ENCODE measurements at regions not wholly inside any gene's neighbourhood (a gene's known extent, or its start where the extent isn't known, plus 50 kb on each side); places are given as distances from the start of the nearest gene placed in this dataset.
"Not testable (repeated sequence)": the region's sequence is repeated elsewhere in the genome, so short reads cannot be mapped to it uniquely, and the experiment has no call there.

DNA sequence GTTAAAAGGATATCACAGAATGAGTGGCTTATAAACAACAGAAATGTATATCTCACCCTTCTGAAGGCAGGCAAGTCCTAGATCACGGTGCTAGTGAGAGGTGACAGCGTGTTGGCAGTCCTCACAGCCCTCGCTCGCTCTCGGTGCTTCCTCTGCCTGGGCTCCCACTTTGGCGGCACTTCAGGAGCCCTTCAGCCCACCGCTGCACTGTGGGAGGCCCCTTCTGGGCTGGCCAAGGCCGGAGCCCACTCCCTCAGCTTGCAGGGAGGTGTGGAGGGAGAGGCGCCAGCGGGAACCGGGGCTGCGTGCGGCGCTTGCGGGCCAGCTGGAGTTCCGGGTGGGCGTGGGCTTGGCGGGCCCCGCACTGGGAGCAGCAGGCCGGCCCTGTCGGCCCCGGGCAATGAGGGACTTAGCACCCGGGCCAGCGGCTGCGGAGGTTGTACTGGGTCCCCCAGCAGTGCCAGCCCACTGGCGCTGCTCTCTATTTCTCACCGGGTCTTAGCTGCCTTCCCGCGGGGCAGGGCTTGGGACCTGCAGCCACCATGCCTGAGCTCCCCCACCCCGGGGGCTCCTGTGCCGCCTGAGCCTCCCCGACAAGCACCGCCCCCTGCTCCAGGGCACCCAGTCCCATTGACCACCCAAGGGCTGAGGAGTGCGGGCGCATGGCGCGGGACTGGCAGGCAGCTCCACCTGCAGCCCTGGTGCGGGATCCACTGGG, 778.1 kb downstream of the DIPK2A start:
- not testable (repeated sequence) for DNase-seq (ENCODE audit: low spot score)

DNA sequence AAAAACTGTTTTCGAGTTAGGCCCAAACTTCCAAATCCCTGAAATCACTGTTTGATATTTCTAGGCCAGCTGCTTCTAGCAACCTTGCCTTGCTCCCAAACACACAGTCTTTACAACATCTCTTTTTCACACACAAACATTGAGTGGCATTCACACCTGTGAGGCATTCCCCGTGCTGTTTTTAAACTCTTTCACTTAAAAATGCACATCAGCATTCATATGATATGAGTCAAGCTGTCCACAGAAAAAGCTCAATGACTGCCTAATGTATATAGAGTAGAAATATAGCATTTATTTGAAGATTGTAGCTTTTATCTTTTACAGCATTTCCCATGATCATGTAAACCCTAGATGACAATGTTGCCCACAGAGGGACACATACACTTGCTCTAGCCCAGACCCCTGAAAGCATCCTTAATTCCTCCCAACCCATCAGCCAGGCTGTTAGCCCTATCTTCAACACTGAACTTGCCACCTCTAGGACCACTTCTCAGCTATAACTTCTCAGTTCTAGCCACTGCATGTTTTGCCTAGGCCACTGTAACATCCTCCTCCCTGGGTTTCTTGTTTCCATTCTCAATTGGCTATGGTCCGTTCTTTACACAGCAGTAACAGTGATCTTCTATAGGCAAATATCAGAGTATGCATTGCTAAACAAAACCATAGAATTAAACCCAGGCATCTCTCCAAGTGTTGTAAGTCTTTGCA, 782.6 kb downstream of the DIPK2A start:
- DNase-seq (ENCODE audit: low spot score) = no peak

DNA sequence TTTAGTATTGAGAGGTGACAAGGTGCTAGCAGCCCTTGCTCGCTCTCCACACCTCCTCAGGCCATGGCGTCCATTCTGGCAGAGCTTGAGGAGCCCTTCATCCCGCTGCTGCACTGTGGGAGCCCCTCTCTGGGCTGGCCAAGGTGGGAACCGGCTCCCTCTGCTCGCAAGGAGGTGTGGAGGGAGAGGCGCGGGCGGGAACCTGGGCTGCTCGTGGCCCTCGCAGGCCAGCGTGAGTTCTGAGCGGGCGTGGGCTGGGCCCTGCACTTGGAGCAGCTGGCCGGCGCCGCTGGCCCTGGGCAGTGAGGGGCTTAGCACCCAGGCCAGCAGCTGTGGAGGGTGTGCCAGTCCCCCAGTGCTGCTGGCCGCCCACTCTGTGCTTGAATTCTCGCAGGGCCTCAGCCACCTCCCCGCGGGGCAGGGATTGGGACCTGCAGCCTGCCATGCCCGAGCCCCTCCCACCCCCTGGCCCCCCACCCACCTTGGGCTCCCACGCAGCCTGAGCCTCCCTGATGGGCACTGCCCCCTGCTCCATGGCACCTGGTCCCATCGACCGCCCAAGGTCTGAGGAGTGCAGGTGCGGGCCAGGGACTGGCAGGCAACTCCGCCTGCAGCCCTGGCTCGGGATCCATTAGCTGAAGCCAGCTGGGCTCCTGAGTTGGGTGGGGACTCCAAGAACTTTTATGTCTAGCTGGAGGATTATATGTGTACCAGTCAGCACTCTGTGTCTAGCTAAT, 785.2 kb downstream of the DIPK2A start:
- DNase-seq (ENCODE audit: low spot score) = no peak

DNA sequence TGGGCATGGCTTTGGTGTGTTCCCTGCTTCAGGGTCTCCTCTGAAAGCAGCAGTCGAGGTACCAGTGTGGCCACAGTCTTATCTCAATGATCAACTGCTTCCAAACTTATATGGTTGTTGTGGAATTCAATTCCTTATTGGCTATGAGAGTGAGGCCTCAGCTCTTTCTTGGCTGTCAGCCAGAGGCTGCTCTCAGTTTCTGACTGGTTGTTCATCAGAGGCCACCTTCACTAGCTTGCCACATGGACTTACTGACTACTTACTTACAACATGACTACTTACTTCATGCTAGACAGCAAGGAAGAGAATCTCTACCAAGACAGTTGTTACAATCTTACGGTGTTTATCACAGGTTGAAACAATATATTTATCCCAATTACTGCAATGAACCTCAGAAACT, 789.2 kb downstream of the DIPK2A start:
- DNase-seq (ENCODE audit: low spot score) = no peak

DNA sequence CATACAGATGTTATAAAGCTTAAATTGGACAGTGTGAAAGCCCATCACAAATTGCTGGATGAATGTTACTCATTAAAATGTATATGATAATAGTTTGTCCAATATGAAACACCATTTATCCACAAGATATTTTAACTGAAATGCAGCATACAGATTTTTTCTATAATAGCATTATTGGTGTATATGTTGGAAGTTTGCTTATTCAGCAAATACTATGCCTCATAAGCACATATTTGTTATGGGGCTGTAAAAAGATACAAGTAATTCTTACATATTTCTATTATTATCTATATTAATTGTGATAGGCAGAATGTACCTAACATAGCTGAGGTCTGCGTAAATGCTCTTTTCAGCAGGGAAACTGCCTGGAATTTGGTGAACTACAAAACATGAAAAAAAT, 790.5 kb downstream of the DIPK2A start:
- no peak for DNase-seq (ENCODE audit: low spot score)

DNA sequence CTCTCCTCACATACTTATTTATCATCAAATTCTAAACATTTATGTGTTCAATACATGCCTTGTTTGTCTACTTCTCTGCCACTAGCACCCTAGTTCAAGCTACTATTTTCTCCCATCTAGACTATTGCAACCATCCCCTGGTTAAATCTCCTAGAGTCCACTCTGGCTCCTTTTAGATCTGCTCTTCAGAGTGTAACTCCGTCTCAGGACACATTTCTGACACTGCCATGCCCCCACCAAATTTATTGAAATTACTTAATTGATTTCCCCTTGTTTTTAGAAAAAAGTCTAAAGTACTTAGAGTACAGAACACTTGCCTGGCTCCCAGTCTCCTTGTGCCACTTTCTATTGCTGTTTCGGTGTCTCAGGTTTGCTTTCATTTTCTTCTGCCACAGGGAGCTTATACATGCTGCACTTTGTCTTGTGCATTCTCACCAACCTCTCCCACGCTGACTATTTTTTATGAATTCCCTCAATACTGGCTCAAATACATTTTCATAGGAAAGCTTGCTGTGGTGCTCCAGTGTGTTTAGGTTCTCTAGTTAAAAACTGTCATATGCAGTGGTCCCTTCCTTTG, 792.3 kb downstream of the DIPK2A start:
- DNase-seq (ENCODE audit: low spot score) = peak; percentile 10

DNA sequence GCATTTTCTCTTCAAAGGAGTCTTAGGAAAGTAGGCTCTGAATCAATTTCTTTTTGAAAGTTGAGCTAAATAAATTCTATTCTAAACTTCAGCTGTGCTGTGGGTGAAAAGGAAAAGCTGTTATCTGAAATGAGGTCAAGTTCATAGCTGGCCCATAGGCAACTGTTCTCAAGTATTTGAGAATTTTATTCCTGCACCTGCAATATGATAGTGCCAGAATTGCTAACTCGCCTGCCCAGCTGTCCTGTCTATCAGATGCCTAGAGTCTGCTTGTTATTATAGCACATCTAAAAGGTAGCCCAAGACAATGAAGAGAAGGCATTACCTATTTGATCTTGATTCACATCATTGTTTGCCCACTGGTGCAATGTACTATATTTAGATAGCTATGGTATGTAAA, 798.7 kb downstream of the DIPK2A start:
- no peak for DNase-seq (ENCODE audit: low spot score)

DNA sequence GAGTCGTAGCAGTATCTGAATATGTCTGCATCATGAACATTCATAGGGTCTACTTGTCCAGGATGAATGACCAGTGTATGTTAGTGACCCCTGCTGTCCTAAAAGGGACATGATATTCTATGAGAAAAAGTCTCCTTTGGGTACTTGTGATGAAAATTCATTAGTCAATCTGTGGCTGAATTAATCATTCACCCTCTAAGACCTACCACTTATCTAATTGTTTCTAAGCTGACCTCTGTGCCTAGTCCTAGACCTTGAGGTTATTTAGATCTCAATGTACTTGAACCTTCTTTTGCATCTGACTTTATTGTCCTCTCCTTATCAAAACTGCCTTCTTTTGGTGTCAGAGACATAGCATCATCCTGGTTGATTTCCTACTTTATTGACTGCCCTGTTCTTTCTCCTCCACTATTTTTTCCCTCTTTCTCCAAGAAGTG, 799.3 kb downstream of the DIPK2A start:
- DNase-seq (ENCODE audit: low spot score) = peak; percentile 22

DNA sequence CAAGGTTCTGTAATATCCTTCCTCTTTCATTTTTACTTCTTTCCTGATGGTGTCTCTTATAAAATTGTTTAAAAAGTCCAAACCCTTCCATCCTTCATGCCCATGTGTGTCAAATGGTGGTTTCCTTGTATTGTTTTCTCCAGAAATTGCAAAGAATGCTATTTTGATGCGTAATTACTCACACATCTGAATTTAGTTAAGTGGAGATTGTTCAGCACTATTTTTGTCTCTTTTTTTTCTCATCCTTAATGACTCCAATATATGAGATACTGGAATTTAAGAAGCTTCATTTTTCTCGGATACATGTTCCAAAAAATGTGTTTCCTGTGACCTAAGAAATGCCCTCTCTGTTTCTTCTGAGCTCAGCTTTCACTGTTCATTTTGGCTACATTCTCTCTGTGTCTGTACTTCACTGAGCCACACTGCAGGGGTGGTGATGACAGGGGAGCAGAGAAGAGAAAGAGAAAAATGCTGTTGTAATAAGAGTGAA, 799.8 kb downstream of the DIPK2A start:
- DNase-seq (ENCODE audit: low spot score) = no peak

DNA sequence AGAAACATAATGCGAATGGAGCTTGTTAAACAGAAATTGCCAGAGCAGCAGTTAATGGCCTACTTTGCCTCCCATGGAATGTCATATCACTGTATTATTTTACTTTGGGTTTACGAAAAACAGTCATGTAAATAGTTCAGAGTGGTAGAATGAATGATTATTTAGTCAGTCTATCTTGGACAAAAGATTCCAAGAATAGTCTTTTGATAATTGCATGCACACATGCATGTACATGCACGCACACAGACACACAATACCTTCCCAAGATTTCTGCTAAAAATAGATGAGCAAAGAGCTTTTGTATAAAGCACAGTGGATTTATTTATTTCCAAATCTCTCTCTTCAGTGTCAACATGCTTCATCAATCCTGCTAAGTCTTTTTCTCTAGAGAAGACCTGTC, 800.7 kb downstream of the DIPK2A start:
- DNase-seq (ENCODE audit: low spot score) = no peak

DNA sequence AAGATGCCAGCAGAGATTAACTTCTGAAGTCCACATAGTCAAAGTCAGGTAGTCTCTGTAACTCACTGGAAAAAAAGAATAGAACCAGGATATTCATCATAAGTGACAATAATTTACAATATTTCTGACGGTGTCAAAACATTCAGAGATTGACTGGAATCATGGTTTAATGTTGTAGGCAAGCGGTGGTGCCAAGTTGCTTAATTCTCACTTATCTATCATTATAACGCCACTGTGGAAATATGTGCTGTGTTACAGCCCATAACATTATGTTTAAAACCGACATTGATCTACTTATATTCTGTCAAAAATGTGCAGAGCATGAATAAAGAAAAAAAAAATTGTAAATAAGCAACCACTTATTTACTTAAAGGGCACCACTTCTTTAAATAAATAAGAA, 801.7 kb downstream of the DIPK2A start:
- DNase-seq (ENCODE audit: low spot score) = no peak

DNA sequence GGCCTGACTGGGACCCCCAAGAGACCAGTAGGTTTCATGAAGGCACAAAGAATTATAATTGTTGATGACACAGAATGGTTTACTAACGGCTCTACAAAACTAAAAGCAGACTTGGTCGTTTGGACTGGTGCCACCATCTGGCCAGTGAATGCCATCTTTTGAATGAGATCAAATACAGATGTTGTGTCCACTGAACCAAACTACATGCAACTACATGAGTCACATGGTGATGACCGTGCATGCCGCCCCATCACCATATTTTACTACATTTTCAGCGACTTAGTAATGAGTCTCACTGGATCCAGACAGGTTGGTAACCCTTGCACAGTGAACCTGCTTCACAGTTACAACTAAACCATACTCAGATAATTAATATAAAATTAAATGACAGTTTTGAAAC, 803.3 kb downstream of the DIPK2A start:
- DNase-seq (ENCODE audit: low spot score) = peak; percentile 5

DNA sequence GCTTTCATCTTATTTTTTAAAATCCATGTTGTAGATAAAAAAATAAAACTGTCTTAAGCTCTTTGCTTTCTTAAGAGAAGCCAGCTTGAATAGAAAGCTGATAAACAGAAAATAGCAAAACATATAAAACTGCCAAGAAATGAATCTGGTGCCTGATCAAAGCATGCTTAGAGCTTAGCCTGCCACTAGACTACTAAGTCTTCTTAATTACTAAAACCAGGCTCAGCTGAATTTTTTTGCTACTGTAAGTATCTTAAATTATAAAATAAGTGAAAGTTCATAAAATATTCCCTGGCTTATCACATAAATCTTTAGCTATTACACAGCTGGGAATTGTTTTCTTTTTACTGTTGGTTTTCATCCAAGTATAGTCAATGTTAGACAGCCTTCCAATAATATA, 803.9 kb downstream of the DIPK2A start:
- no peak for DNase-seq (ENCODE audit: low spot score)

DNA sequence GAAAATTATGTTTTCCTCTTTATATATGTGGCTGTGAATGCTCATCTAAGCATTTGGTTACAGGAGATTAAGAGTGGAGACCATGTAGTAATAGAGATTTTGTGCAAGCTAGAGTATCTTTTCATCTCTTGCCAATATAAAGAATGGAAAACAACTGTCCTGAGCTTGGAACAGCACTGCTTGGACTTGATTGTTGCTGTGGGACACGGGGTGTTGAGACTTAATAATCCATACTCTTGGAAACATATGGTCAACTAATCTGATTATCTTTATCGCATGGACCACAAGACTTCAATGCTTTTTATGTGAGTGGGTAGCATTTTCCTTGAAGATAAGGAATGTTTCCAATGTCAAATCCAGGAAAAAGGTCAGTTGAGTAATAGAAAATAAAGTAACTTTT, 806.3 kb downstream of the DIPK2A start:
- no peak for DNase-seq (ENCODE audit: low spot score)

DNA sequence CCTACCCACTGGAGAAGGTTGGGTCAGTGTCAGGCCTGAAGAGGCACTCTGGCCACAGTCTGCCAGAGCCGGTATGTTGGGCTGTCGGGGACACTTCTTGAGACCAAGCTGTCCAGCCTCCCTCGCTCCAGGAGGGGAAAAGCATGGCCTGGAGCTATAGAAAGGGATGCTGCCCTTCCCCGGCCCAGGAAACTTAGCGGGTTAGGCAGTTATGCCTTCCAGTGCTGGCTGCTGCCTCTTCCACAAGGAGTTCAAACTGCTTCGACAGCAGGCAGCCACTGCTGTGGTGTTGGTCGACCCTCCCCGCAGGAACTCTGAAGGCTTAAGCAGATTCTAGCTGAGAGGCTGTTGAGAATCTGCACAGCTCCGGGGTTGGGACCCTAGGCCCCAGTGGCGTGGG, 819.4 kb downstream of the DIPK2A start:
- DNase-seq (ENCODE audit: low spot score) = no peak

DNA sequence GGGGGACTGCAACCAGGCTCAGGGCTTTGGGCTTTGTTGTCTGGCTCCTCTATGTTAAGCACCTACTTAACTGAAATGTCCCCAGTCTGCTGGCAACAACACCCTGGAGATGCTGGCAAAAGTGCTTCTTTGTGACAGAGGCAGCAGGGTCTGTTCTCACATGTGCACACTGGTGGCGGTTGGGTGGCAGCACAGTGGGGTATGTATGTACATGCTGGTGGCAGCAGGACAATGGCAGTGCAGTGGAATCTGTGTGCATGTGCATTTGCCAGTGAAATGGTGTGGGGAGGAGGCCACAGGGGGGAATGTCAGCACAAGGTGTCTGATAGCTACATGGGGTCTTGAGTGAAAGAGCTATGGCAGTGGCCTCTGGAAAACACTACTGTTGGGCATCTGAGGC, 830.3 kb downstream of the DIPK2A start:
- DNase-seq (ENCODE audit: low spot score) = no peak

DNA sequence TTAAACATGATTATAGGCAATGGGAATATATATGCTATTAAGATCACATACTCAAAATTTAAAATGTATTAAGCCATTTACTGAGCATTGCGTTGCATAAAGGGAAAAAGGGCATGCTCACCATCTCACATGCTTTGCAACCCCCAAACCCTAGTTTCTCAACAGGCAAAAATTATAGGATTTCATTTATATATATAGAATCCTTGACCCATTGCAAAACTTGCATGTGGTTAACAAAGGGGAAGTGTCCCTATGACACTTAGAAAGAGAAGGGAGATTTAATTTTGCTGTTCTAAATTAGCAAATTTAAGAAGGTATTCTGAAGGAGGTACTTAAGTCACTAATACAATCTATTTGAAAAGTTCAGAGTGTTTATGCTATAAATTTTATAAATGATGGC, 837.8 kb downstream of the DIPK2A start:
- no peak for DNase-seq (ENCODE audit: low spot score)

DNA sequence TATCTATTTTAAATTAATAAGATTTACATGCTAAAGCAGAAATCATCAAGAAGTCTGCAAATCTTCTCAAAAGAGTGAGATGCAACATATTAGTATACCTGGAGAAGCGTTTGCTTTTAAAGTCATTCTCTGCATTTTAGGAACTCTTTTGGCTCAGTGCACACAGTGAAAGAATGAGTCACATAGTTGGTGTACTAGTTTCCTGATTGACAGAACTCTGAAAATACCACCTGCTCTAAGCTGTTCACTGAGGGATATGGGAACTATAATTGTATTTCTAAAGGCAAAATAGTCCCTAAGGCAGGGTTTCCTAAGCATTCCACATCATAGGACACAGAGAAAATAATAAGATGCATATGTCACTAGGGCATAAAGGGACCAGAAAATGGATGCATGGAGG, 838.5 kb downstream of the DIPK2A start:
- DNase-seq (ENCODE audit: low spot score) = no peak

DNA sequence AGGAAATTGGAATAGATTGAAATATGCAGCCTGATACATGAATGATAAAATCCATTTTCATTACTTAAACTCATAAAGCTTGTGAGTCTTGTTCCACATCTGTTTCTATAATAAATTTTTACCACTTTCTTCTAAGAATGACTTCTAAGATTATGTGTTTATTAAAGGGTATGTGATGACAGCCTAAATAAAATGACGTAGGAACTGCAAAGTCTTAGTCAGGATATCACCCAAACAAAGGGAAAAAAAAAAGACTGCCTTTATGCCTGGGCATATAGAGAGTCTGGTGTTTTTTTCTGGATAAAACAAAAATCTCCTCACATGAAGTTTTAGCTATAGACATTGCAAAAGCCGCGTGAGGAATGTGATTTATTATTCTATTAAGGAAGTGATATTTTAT, 844.0 kb downstream of the DIPK2A start:
- no peak for DNase-seq (ENCODE audit: low spot score)

DNA sequence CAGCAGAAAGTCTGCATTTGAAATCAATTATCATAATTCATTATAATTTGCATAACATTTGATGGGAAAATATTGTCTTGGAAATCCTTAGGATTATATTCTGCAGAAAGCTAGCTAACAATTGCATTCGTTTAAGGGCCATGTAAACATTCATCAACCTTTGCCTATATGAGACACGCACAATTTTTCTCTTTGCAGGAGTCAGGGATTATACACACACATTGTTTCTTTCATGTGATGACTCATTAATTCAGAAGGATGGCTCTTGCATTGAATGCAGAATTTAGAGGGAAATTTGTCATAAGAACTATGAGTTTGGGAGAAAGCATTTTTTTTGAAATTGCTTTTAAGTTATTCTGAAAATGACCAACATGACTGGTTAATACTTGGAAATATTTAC, 844.7 kb downstream of the DIPK2A start:
- DNase-seq (ENCODE audit: low spot score) = no peak

DNA sequence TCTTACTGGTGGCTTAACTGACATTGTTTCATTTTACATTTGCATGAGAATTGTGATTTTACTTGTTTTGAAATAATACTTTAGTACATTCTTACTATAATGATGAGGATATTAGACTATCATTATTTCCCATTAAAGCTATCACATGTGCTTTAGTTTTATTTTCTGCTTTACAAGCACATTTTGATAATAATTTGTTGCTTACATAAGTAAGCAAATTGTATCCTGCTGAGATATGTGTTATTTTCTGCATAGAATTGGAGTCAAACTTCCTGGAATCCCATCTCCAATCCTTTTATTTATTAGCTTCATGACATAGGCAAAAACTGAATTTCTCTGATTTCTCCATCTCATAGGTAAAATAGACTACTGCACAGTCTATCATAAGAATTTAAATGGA, 847.4 kb downstream of the DIPK2A start:
- no peak for DNase-seq (ENCODE audit: low spot score)

DNA sequence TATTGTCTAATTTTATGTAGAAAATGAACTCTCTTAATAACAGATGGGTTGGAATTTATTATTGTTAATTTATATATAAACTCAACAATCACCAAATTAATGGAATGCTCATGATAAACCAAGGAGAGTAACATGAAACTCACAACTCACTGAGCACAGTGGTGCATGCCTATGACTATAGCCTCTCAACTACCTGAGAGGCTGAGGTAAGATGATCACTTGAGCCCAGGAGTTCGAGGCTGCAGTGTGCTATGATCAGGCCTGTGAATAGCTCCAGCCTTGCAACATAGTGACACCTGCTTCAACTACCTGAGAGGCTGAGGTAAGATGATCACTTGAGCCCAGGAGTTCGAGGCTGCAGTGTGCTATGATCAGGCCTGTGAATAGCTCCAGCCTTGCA, 848.6 kb downstream of the DIPK2A start:
- not testable (repeated sequence) for DNase-seq (ENCODE audit: low spot score)

DNA sequence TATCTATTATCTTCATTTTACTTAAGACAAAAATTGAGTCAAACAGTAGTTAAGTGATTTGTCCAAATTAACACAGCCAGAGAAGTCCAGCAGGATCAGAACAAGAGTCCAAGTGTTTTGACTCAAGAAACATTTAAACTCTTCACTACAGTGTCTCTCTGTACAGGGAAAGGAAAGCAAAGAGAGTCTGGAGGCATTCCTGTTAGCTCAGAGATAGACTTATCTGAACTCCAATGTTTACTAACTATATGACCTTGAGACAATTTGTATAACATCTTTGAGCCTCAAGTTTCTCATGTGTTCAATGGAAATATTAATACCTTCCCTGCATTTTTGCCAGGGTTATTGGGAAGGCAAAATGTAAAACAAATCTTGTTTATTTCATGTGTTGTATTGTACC, 849.1 kb downstream of the DIPK2A start:
- no peak for DNase-seq (ENCODE audit: low spot score)

Measured in NAMALWA (cell line).